Duodenal mucosa (tissue), 2 donors: ENCODE measurements at regions not wholly inside any gene's neighbourhood (a gene's known extent, or its start where the extent isn't known, plus 50 kb on each side); places are given as distances from the start of the nearest gene placed in this dataset.

ENCODE experiments used
- H3K27ac ChIP-seq: one replicate; pipeline ENCODE4 v1.7.0; 2013; ENCODE audit warnings: low read depth, low read length
- H3K27me3 ChIP-seq, 2 donors: one replicate each; pipeline ENCODE4 v1.7.0; 2013; ENCODE audit warnings: low read length in 2 of 2, control low read depth in 1 of 2; ENCODE audit not compliant: insufficient read depth in 2 of 2, control insufficient read depth in 1 of 2
- H3K36me3 ChIP-seq, 2 donors: one replicate each; pipeline ENCODE4 v1.7.0; 2013; ENCODE audit warnings: low read length in 2 of 2, control low read depth in 1 of 2; ENCODE audit not compliant: insufficient read depth in 2 of 2, control insufficient read depth in 1 of 2
- H3K4me1 ChIP-seq, 2 donors: one replicate each; pipeline ENCODE4 v1.7.0; 2013; ENCODE audit warnings: low read length in 2 of 2, control low read depth in 1 of 2; ENCODE audit not compliant: insufficient read depth in 2 of 2, control insufficient read depth in 1 of 2
- H3K4me3 ChIP-seq, 2 donors: one replicate each; pipeline ENCODE4 v1.7.0; 2013; ENCODE audit warnings: low read length in 2 of 2, low read depth in 1 of 2
- H3K9ac ChIP-seq, 2 donors: one replicate each; pipeline ENCODE4 v1.7.0; 2013; ENCODE audit warnings: low read length in 2 of 2, low read depth in 1 of 2
- H3K9me3 ChIP-seq, 2 donors: one replicate each; pipeline ENCODE4 v1.7.0; 2013; ENCODE audit warnings: low read length in 2 of 2, control low read depth in 1 of 2; ENCODE audit not compliant: control insufficient read depth in 1 of 2

- Histone ChIP-seq H3K4me3 (no peak overlapping the region), H3K9ac (no peak overlapping the region), H3K27ac (no peak overlapping the region), H3K36me3 (no peaks in the 10 kb centered on the region), H3K9me3 (no peaks in the 10 kb centered on the region), H3K4me1 (no peaks in the 10 kb centered on the region), H3K27me3 (no peaks in the 10 kb centered on the region)
These were observed 51.2 kb upstream of the HNF1B start for GRCh38 chr17:37796076-37796475.
